ENCODE measurements at regions not wholly inside any gene's neighbourhood (a gene's known extent, or its start where the extent isn't known, plus 50 kb on each side); places are given as distances from the start of the nearest gene placed in this dataset.

GRCh38 chr1:192443616-192444015 lies 126.8 kb downstream of the RGS21 start:
- TF ChIP-seq CTCF (IDR thresholded peaks at IDR 0.05; ENCODE audit: insufficient read depth, low read length, poor library complexity, severe bottlenecking) = no peak
- no peak for TF ChIP-seq EZH2phosphoT487 (conservative IDR thresholded peaks at IDR 0.05; ENCODE audit: low read length)
